Upper lobe of left lung (tissue), 6 donors: ENCODE measurements at regions not wholly inside any gene's neighbourhood (a gene's known extent, or its start where the extent isn't known, plus 50 kb on each side); places are given as distances from the start of the nearest gene placed in this dataset.

Experiments
- ATAC-seq, 2 donors: fragments of 200-7000 bp; cut with Tn5 transposase; one replicate each; pipeline ENCODE4 v1.9.1; 2022; ENCODE audit warnings: mild to moderate bottlenecking in 2 of 2, moderate library complexity in 2 of 2; ENCODE audit not compliant: low FRiP score in 2 of 2
- DNase-seq, 2 donors: peaks; one replicate each; pipeline ENCODE4 v3.0.0-alpha.2; 2019 to 2020
- H3K27ac ChIP-seq, 4 donors: fragments of 200-600 bp; sonication (generic); one replicate each; pipeline ENCODE4 v1.5.1; 2016 to 2019
- H3K27me3 ChIP-seq, 4 donors: fragments of 200-600 bp; sonication (generic); one replicate each; pipeline ENCODE4 v1.5.1; 2017 to 2019
- H3K36me3 ChIP-seq, 4 donors: fragments of 200-600 bp; sonication (generic); one replicate each; pipeline ENCODE4 v1.5.1; 2016 to 2019
- H3K4me1 ChIP-seq, 4 donors: fragments of 200-600 bp; sonication (generic); one replicate each; pipeline ENCODE4 v1.5.1; 2018 to 2019
- H3K4me3 ChIP-seq, 4 donors: fragments of 200-600 bp; sonication (generic); one replicate each; pipeline ENCODE4 v1.5.1; 2017 to 2019; ENCODE audit warnings: mild to moderate bottlenecking in 2 of 4, moderate library complexity in 1 of 4
- H3K9me3 ChIP-seq, 4 donors: fragments of 200-600 bp; sonication (generic); one replicate each; pipeline ENCODE4 v1.5.1; 2018 to 2019
- EP300 ChIP-seq, 4 donors: sonication (generic); formaldehyde crosslinking; IDR thresholded peaks; one replicate each; pipeline ENCODE4 v1.5.1; 2017; ENCODE audit warnings: antibody characterized with exemption in 4 of 4, control low read depth in 2 of 4
- POLR2A ChIP-seq, 4 donors: fragments of 450-650 bp; IDR thresholded peaks; one replicate each; pipeline ENCODE4 v1.5.1; 2016 to 2017; ENCODE audit warnings: antibody characterized with exemption in 4 of 4, mild to moderate bottlenecking in 2 of 4
- POLR2AphosphoS5 ChIP-seq, 2 donors: sonication (generic); formaldehyde crosslinking; IDR thresholded peaks; one replicate each; pipeline ENCODE4 v1.5.1; 2017; ENCODE audit warnings: antibody characterized with exemption in 2 of 2
- WGBS, 2 donors: methylation state at CpG; one replicate each; pipeline ENCODE4 v1.1.5; 2017 to 2018; 5-methylcytosine and 5-hydroxymethylcytosine counted together
- TF ChIP-seq, protein P1 (sequence below), 6 experiments: fragments of 450-650 bp in 4 of 6; fragments of 200-600 bp in 2 of 6; sonication (generic) in 2 of 6; IDR thresholded peaks; one replicate each; pipeline ENCODE4 v1.5.1; 2016 to 2019; ENCODE audit warnings: antibody characterized with exemption in 6 of 6
- donor health status: DM: no; HTN: no; CAD: no; lungs with moderate emphysema.
- donor health status: DM: no; HTN: yes; CAD: no; lungs with severe emphysema.

DNA sequence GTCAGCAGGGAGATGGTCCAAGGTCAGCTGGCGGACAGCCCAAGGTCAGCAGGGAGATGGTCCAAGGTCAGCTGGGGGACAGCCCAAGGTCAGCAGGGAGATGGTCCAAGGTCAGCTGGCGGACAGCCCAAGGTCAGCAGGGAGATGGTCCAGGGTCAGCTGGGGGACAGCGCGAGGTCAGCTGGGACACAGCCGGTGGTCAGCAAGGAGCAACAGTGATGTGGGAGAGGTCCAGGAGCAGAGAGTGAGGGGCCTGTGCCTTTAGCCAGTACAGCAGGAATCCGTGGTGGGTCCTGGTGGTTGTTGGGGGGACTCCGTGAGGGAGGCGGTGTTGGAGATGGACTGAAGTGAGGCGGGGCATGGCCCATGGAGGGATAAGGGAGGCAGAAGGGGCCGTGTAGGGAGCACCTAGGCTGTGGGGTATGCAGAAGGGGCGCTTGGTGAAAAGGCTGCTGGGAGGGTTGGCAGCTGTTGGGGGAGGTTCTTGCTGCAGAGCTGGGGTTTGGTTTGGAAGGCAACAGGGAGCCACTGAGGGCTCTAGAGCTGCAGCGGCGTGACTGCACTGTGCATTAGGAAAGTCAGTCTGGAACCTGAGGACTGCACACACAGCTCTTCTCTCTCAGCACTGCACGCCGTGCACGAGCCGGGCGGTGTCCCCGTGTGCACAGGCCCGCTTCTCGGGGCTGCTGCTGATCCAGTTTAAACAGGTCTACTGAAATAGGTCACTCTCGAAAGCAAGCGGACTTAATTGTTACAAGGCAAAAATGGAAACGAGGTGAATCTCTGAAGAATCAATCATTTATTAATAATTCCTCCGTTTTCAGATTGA is 76.2 kb upstream of the HDAC4 start:
- Histone ChIP-seq H3K9me3 (no peaks in the 10 kb centered on the region), H3K4me3 (no peak overlapping the region), H3K27me3 (no peaks in the 10 kb centered on the region), H3K36me3 (no peaks in the 10 kb centered on the region), H3K27ac (no peak overlapping the region), H3K4me1 (no peaks in the 10 kb centered on the region)
- DNase-seq (no peak), ATAC-seq (no peak)
- no peak for TF ChIP-seq POLR2A (IDR thresholded peaks at IDR 0.05)
- TF ChIP-seq, protein P1, sequence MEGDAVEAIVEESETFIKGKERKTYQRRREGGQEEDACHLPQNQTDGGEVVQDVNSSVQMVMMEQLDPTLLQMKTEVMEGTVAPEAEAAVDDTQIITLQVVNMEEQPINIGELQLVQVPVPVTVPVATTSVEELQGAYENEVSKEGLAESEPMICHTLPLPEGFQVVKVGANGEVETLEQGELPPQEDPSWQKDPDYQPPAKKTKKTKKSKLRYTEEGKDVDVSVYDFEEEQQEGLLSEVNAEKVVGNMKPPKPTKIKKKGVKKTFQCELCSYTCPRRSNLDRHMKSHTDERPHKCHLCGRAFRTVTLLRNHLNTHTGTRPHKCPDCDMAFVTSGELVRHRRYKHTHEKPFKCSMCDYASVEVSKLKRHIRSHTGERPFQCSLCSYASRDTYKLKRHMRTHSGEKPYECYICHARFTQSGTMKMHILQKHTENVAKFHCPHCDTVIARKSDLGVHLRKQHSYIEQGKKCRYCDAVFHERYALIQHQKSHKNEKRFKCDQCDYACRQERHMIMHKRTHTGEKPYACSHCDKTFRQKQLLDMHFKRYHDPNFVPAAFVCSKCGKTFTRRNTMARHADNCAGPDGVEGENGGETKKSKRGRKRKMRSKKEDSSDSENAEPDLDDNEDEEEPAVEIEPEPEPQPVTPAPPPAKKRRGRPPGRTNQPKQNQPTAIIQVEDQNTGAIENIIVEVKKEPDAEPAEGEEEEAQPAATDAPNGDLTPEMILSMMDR (IDR thresholded peaks at IDR 0.05): no peak
- TF ChIP-seq EP300 (IDR thresholded peaks at IDR 0.05): no peak
- no peak for TF ChIP-seq POLR2AphosphoS5 (IDR thresholded peaks at IDR 0.05)
- 92% methylated on average over 23 of the region's 25 CpGs for WGBS, 2 donors

DNA sequence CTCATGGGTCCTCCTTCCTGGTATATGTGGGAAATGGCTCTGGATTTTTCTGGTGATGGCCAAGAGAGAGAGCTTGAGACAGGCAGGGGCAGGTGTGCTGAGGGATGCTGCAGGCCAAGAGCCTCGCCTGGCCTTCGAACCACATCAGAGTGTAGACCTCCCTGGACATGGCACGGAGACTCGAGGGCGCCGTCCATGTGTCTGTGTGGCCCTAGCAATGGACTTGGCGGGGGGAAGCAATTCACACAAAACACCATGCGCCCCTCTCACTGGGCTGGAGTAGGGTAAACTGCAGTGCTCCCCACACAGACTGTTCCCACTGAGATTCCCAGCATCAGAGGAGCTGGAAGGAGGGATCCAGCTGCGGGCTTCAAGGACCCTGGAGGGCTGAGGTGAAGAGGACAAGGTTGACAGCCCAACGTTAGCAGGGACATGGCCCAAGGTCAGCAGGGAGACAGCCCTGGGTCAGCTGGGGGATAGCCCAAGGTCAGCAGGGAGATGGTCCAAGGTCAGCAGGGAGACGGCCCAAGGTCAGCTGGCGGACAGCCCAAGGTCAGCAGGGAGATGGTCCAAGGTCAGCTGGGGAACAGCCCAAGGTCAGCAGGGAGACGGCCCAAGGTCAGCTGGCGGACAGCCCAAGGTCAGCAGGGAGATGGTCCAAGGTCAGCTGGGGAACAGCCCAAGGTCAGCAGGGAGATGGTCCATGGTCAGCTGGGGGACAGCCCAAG is 75.4 kb upstream of the HDAC4 start:
- no peak for ATAC-seq
- WGBS, 2 donors: 82 to 89% methylated on average over 7 to 13 of the region's 14 CpGs
- no peak overlapping the region for H3K4me3 ChIP-seq

DNA sequence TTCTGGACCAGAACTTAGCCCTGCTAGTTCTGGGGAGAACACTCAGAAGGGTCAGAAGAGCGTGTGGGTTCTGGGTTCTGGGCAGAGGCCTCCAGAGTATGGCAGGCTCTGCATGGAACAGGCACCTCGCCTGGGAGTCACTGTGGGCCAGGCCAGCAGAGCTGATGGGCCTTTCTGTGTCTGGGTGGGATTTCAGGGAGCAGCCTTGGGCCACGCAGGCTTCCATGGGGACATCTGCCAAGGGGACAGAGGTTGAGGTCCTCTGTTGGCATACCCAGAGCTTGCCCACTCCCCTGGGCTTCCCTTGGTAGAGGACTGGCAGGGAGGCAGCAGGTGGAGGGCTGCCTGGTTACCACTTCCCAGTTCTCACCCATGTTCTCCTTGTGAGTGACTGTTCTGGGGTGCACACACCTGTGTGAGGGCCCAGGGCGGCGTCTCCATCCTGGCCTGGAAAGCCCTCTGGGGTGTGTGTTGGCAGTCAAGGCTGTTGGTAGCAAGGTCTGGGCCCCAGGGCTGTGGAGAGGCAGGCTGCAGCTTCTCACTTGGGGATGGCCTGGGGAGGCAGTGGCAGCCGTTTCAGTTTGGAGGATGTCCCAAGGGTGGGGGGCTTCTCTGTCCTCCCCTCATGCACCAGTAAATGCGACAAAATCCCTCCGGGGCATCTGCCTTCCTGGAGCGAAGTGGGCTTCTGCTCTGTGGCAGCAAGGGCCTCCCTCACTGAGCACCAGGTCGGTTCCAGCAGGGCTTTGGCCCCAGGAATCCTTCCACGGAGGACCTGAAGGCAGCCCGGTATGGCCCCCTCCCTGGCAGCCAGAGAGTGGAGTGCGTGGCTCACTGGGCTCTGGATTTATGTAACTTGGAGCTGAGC is 74.6 kb upstream of the HDAC4 start:
- ATAC-seq (no peak), DNase-seq (no peak)
- TF ChIP-seq POLR2AphosphoS5 (IDR thresholded peaks at IDR 0.05) (no peak), POLR2A (IDR thresholded peaks at IDR 0.05) (no peak), EP300 (IDR thresholded peaks at IDR 0.05) (no peak)
- TF ChIP-seq, protein P1 (IDR thresholded peaks at IDR 0.05): no peak
- Histone ChIP-seq H3K4me1 (no peaks in the 10 kb centered on the region), H3K9me3 (no peaks in the 10 kb centered on the region), H3K4me3 (no peak overlapping the region), H3K27me3 (no peaks in the 10 kb centered on the region), H3K27ac (no peak overlapping the region), H3K36me3 (no peaks in the 10 kb centered on the region)
- WGBS, 2 donors: 78 to 96% methylated on average over 4 to 13 of the region's 13 CpGs

More for the DNA sequence above, 75.4 kb upstream of the HDAC4 start:
- TF ChIP-seq EP300 (IDR thresholded peaks at IDR 0.05) (no peak), POLR2AphosphoS5 (IDR thresholded peaks at IDR 0.05) (no peak), POLR2A (IDR thresholded peaks at IDR 0.05) (no peak)
- TF ChIP-seq, protein P1 (IDR thresholded peaks at IDR 0.05): no peak
- Histone ChIP-seq H3K27ac (no peak overlapping the region), H3K36me3 (no peaks in the 10 kb centered on the region), H3K27me3 (no peaks in the 10 kb centered on the region), H3K4me1 (no peaks in the 10 kb centered on the region), H3K9me3 (no peaks in the 10 kb centered on the region)
- no peak for DNase-seq

DNA sequence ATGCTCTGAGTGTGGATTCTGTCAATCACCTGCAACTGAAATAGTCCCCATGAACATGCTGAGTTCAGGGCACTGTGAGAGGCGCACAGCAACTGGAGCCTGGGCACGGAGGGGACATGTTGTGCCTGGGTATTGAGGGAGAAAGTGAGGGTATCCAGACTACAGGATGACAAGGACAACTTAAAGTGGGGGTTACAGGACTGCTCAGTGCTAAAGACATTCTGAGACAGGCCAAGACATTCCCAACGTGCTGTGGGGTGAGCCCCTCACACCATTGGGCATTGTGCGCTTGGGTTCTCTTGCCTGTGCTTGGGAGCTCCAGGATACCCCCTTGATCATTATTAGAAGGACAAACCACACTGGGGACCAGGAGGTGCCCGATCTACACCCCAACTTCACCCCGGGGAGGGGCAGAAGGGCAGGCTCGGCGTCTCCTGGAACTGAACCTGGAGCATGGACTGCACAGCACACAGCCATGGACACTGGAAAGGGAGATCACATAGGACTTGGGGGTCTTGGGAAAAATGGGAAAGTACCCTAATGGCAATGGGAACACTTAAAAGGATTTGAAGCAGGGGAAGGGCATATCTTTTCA is 72.5 kb upstream of the HDAC4 start:
- TF ChIP-seq, protein P1 (IDR thresholded peaks at IDR 0.05): no peak
- TF ChIP-seq EP300 (IDR thresholded peaks at IDR 0.05) (no peak), POLR2A (IDR thresholded peaks at IDR 0.05) (no peak), POLR2AphosphoS5 (IDR thresholded peaks at IDR 0.05) (no peak)
- Histone ChIP-seq H3K27me3 (no peaks in the 10 kb centered on the region), H3K9me3 (no peaks in the 10 kb centered on the region), H3K36me3 (no peaks in the 10 kb centered on the region), H3K27ac (no peak overlapping the region), H3K4me1 (no peaks in the 10 kb centered on the region), H3K4me3 (no peak overlapping the region)
- ATAC-seq (no peak), DNase-seq (no peak)
- 86 to 88% methylated on average over 7 to 8 of the region's 8 CpGs for WGBS, 2 donors
